ENCODE measurements at regions not wholly inside any gene's neighbourhood (a gene's known extent, or its start where the extent isn't known, plus 50 kb on each side); places are given as distances from the start of the nearest gene placed in this dataset.
"Not testable (repeated sequence)": the region's sequence is repeated elsewhere in the genome, so short reads cannot be mapped to it uniquely, and the experiment has no call there.

DNA sequence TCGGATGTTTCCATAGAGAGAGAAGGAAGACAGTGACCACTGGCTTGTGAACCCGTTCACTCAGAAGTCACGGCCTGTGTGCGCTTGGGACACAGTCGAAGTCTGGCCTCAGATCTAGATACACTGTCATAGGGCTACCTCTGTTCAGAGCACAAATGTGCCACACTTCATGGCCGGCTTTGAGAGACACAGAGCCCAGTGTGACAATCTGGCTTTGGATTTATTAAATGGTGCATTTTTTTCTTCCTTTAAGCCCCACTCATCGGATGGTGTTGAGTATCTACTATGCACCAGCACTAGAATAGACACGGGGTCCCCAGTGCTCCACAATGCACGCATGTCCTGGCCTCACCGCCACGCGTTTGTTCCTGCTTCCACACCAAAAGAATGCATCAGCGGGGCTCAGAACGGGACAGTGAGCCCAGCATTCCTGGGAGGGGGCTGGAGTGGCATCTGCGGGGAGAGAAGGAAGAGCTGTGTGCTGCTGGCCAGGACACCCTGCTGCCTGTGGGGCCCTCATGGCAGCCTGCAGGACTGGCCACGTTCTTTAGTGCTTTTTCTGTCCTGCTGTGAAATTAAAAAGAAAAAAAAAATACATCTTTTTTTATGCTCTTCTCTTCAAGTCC is 738.9 kb upstream of the SALL3 start:
- no peak for DNase-seq

DNA sequence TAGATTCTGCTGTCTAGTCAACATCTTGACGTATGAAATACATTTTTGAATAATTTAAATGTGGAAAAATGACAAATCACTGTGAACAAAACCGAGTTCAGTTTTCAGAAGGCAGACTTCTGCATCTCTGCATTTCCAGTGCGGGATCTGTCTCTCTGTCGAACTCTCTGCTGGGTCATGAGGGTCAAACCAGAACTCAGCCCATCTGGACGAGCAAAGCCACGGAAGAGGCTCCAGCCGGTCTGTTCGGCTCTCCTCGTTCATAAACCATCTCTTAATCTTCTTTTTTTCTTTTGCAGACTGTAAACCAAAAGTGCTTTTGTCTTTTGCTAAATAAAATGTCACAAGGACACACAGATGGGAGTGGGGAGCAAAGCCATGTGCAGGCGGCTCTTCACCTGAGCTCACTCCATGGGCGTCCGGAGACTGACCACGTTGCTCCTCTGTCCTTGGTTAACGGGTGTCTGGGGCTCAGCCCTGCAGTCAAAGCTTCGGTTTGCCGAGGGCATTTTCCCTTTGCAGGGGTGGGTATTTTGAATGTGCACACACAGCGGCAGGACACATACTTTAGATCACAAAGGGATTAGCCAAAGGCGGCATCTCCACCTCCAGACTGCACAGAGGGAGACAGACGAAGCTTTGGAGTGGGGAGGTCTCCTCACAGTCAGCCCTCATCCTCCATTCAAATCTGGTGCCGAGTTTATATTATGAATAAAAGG is 737.9 kb upstream of the SALL3 start:
- no peak for DNase-seq

DNA sequence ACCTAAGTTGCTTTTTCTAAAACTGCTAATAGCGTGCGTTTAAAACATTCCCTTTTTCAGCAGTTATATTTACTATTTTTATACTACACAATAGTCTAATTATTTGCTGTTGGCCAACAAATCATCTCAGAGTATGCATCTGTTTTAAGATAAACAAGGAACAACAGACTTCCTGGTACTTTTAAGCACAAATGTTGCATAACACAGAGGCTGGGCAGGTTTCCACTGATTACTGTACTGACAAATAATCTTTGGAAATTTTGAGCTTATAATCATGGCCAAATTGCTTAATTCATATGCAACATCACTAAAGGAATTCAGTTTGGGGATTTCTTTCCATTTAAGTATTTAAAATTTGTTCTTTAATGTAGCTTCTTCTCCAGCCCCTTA is 737.4 kb upstream of the SALL3 start:
- DNase-seq, result no peak

DNA sequence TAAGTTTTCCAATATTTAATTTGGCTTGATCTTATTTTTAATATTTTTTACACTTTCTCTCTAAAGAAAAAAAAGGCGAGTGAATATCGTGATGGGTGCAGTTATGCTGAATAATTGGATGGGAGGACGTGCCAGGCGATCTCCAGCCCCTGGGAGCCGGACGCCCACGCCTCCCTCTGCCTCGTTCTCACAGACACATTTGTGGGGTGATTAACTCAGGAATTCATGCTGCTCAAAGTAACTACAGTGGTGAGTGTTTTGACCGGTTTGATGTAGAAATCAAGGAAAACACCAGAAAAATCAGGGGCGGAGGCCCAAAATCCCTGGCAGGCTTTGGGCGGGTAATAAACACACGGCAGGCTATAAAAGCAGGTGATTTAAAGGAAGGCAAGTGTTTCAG is 736.8 kb upstream of the SALL3 start:
- DNase-seq, result no peak

DNA sequence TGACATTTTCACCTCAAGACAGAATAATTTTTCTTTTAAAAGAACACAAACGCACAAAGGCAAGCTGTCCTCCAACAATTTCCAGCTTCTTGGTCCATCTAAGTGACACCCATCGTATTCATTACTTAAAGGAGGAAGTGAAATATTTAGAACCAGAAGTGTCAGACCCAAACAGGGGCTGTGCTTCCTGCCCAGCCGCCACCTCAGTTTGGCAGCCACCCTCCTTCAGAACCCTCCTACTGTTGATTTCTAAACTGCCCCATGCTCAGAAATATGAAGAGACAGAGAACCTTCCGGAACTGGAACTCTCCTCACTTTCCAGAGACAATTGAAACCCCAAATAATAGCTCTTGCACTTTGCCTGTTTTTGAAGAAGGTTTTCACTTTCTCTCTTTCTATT is 734.8 kb upstream of the SALL3 start:
- no peak for DNase-seq

DNA sequence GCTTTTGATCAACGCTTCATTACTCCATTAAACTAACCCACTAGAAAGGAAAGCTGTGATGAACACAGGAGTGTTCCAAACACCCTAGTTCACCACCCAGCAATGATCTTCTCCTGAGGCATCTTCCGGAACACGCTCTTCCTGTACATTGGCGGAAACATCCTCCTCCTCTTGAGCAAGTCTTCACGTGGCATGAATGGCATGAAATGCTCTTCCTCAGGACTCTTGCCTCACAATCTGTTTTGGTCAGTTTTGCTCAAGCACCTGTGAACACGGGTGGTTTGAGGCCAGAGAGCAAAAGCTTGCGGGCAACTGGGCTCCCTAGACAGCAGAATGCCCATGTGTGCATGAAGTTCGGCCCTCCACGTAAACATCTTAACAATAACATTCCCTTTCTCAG is 734.2 kb upstream of the SALL3 start:
- DNase-seq, result no peak

DNA sequence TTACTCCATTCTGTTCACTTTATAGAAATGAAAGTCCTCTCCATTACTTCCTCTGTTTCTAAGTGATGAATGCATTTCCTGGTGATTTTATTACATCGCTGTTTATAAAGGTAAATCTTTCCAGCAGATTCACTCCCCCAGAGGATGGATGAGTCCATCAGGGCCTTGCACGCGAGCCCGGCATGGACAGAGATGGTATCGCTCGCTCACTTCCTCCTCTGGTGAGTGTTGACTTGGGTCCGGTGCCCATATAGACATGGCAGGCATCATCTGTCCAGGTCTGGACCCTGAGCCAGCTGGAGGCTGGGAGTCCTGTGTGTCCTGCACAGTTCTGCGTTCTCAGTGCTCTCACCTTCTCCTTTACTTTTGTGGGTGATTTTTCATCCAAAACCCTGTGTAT is 733.6 kb upstream of the SALL3 start:
- no peak for DNase-seq

DNA sequence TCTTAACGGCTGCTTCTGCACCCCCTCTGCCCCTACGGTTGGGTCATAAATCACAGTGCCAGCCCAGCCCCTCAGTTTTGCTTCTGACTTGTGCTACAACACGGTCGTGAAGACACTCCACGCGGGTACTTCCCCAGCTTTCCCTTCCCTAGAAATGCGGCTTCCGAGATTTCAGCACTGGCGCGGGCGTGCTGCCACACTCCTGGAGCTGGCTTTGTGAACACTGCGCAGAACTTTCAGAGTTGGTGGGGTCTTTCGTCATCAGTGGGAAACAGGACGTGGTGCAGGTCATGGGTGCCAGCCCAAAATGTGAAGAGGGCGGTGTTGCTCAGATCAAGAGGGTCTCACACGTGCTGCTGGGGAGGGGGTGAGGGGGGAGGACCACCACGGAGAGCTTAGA is 733.0 kb upstream of the SALL3 start:
- DNase-seq, result no peak

DNA sequence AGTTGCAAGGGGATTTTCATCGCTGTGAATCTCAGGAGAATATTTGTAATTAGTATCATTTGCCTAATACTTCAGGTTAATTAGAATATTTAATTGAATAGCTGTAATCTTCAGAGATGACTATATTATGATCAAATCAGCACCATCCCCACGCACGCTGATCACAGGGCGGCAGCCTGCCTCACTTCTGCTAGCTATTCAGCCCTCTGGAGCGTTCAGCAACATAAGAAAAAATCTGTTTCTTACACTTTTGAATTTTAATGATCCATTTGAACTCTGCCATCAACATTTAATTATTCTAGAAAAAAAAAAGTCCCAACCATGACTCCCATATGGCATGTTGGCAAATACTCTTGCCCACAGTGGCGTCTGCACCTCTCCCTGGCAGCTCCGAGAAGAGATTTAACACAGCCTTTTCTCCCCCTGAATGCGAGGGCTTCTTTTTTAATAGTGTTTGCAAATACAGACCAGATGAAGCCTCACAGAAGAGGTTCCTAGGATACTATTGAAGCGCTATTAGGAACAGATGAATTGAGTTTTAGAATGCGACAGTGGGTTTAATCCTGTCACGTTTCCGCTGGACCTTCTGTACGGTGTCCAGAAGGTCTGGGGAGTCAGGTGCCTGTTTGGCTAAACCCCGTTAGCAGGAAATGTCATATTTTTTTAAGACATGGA is 731.9 kb upstream of the SALL3 start:
- DNase-seq, result no peak

DNA sequence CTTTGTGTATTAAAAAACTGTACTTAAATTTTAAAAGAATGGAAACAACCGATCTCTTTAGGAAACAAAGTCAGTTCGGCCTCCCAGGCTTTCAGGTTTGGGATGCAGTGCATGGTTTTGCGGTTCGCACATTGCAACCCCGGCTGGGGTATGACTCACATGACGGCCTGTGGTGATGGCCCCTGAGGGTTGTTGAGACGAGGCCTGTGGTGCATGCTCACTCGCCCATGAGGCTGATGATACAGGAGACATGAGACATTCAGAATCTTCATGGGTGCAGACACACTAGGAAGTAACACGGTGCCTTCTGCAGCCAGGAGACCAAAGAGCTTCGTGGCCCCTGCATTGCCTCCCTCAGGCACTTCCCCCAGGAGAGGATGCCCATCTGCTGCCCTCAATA is 724.6 kb upstream of the SALL3 start:
- no peak for DNase-seq

DNA sequence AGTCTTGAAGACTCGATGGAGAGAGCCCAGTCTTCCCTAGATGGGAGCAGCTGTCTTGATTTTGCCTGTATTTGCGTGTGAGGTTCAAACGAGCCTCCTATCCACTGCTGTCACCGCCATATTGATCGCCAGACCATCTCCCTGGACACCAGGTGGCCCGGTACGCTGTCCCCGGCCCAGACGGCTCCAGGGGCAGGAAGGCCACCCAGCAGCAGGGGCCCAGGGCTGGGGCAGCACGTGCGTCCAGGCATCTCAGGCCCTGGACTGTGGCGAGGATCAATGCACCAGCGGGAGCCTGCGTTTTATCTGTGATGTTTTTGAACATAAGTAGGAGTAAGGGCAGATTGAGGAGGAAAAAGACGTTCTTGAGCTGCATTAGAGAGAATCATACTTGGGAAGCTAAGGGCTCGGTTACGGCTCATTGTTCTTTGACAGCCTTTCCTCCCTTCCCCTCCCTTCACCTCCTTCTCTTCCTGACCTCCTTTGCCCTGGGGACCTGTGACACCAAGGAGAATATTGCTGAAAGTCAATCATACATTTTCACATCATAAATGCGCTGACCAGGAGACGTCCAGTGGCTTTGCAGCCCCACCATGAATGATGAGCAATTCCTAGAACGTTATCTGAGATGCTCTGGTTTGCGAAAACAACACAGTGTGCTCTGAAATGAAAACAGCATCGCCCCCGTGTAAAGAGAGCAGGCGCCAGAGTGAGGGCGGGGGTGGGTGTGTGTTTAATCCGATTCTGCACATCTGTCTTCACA is 711.2 kb upstream of the SALL3 start:
- DNase-seq, result no peak

DNA sequence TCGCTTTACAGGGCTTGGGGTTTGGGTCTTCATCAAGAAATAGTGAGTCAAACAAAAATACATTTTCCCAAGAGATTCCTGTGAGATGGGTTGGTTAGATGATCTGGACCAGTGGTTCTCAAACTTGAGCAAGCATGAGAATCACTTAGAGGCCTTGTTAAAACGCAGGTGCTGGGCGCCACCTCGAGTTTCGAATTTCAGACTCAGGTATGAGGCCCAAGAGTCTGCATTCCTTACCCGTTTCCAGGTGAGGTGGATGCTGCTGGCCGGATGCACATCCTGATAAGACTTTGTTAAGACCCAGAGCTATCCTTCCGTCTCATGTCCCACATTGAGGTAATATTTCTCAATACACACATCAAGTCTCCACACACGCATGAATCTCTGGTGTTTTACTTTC is 707.8 kb upstream of the SALL3 start:
- DNase-seq, result no peak

DNA sequence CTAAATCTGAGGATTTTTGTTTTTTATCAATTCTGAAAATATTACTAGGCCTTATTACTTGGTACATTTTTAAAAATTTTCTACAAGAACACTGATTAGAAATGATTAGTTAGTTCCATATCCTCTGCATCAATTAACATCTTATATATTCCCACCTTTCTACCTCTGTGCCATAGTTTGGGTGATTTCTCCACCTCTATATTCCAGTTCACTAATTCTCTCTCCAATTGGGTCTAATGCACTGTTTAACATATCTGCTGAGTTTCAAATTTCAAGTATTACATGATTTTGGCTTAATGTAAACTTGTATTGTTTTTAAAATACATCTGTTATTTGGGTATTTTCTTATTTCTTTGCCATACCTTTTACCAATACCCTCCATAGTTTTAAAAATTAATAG is 705.7 kb upstream of the SALL3 start:
- DNase-seq, result no peak

DNA sequence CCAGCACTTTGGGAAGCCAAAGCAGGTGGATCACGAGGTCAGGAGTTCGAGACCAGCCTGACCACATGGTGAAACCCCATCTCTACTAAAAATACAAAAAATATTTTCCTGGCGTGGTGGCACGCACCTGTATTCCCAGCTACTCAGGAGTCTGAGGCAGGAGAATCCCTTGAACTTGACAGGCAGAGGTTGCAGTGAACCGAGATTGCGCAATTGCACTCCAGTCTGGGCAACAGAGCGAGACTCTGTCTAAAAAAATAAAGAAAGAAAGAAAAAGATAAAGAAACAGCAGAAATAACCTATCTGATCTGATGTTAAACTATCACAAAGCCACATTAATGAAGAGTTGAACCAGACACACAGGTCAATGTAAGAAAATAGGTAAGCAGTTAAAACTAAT is 696.2 kb upstream of the SALL3 start:
- DNase-seq, result not testable (repeated sequence)

DNA sequence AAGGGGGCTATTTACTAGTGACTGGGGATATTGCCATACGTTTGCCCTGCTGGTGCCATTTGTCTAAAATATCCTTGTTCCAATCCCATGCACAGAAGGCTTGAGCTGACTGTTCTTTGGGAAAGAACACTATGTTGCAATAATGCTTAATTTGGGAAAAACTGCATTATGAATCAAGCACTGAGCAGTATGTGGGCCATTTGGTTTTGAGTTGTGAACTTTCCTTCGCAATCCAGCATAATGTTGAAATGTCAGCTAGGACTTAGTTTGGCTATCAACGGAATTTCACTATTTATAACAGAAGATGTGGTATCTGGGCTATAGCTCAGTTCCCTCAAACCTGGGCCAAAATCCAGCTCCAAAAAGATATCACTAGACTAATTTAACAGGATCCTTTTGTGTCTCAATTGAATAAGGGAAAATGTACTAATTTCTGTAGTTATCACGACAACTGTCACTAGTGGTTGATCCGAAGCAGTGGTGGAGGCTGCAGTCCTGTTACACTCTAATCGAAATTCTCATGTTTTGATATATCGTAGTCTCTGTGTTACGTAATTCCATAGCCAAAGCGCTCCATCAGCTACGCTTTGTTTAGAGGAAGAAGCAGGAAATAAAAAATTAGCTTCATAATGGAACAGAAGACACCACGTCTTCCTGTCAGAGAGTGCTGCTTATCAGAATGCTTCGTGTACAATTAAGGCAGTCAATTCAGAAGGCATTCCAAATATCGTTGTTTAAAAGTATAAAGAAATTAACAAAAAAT is 686.8 kb upstream of the SALL3 start:
- no peak for DNase-seq

DNA sequence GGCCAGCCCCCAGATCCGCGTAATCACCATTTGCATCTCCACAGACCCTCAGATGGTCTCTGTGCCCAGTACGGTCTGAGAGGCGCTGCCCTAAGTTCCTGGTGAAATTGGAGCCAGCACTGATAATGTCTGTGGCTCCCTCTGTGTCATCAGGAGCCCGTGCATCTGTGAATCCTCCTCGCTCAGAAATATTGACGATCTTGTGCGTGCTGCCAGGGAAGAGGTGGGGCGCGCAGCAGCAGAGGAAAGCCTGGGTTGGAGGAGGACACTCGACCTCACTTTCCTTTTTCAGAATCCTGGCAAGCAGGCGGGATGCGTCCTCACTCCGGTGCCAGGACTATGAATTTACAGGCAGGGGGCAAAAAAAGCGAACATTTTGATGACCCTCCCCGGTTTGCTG is 686.1 kb upstream of the SALL3 start:
- no peak for DNase-seq

DNA sequence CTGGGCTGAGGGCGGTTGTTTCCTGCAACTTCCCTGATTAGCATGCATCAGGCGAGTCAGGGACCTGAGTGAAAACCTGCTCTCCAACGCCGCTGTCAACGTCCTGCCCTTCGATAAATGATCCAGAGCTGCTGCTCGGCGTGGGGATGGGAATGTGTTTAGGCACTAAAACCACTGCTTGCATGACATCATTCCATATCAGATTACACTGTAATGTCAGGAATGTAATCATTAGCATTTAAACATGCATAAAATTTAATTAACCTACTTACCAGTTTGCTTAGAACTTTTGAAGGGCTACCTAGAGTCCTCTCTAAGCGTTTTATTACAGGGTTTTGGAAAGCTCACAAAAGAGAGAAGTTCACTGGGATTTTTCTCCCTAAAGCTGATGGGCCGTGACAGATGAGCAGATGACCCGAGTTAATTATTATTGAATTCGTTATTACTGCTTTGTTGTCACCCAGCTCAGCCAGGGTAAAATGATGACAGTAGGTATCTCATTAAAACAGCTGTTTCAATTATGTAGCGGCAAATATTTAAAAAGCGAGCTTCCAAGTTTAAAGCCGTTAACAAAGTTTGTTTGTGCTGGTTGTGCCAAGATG is 685.6 kb upstream of the SALL3 start:
- DNase-seq, result no peak

DNA sequence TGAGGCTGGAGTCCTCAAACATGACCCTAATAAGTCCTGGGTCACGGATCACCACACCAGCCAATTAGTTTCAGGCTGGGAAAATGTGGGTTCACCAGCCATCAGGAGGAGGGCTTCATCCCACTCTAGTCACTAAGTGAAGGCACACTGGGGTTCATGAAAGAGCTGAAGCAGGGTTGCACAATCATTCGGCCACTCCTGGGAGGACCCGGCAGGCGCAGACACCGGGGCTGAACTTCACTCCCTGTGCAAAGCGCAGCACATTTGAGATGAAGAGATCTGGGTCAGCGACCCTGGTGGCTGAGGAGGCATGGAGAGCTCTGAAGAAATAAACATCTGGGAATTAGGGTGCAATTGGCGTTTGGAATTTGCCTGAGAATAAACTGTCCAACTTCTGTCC is 684.4 kb upstream of the SALL3 start:
- no peak for DNase-seq

DNA sequence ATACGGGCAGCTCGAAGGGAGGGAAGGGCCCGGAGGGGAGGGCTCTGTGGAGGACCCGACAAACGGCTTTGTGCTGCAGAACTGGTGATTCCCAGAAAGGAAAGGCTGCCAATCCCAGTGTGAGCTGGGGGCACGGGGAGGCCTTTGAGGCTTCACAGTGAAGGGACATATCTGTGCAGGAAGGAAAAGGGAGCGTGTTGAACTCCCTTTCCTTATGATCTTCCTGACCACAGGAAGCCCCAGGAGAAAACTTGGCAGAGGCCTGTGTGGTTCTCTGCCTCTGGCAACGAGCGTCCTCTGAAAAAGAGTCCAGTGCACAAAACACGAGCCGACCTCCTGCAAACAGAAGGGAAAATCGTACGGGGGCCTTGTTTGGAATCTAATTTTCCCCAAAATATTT is 683.5 kb upstream of the SALL3 start:
- DNase-seq, result no peak

DNA sequence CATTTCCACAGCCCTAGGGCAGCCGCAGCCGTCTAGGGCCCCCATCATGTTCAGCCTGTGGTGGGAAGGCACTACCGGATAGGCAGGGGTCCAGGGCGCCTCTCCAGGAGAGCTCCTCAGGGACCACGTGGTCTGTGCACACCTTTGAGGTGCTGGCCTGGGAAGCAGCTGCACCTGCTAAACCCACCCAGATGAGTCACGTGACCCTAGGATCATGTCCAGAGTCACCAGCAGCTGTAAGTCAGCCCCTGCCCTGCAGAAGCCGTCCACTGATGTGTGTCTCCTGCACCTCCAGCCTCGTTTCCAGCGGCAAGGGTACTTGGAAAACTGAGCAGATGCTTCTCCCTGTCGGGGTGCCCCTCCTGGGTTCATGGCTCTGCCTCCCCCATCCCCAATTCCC is 682.6 kb upstream of the SALL3 start:
- DNase-seq, result no peak

DNA sequence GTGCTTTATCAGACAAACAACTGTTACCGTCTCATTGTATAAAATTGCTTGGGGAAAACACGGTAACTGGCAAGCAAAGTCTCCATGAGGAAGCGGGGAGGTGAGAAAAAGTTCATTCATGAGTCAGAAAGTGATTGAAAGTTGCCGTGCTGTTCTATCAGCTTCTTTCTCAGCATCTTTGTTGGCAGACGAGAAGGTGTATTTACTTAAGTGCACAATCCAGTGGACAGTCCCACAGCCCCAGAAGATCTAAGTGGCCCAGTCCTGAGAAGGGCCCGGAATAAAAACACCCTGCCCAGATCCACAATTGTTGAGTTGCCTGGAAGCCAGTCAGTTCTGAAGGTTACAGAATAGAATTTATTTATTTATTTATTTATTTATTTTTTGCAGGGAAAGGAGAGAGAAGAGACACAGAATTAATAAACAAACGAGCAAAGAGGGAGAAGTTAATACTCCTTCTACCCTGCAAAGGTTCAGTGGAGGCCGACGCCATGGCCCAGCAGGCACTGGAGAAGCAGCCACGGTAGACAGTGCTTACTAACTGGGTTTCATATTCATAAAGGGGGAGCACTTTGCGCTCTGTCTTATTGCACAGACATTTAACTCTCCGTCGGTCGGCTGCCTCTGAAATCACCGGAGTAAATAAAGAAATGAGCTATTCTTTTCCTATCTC is 676.0 kb upstream of the SALL3 start:
- no peak for DNase-seq
